ENCODE measurements at regions not wholly inside any gene's neighbourhood (a gene's known extent, or its start where the extent isn't known, plus 50 kb on each side); places are given as distances from the start of the nearest gene placed in this dataset.

GRCh38 chr5:155780260-155780659 lies 546.7 kb upstream of the SGCD start:
- Histone ChIP-seq H3K27ac (ENCODE audit: low read depth, low read length, severe bottlenecking) (no peak overlapping the region), H3K36me3 (ENCODE audit: control insufficient read depth, insufficient read depth, low read length) (no peaks in the 10 kb centered on the region), H3K9me3 (ENCODE audit: control insufficient read depth, low read length) (no peaks in the 10 kb centered on the region), H3K4me1 (ENCODE audit: control insufficient read depth, insufficient read depth, low read length, poor library complexity, severe bottlenecking) (no peaks in the 10 kb centered on the region), H3K4me3 (ENCODE audit: extremely low read depth, insufficient read depth, low read length, poor library complexity, severe bottlenecking) (no peak overlapping the region)
- 56% methylated on average over 1 of the region's 3 CpGs; no CpG with 5 or more reads in 1 of the 2 experiments for WGBS, 2 experiments (ENCODE audit: insufficient coverage in 2 of 2)

- Histone ChIP-seq H3K36me3 (ENCODE audit: control insufficient read depth, insufficient read depth, low read length) (no peaks in the 10 kb centered on the region), H3K9me3 (ENCODE audit: control insufficient read depth, low read length) (no peaks in the 10 kb centered on the region), H3K27ac (ENCODE audit: low read depth, low read length, severe bottlenecking) (no peak overlapping the region), H3K4me3 (ENCODE audit: extremely low read depth, insufficient read depth, low read length, poor library complexity, severe bottlenecking) (no peak overlapping the region), H3K4me1 (ENCODE audit: control insufficient read depth, insufficient read depth, low read length, poor library complexity, severe bottlenecking) (no peaks in the 10 kb centered on the region)
- WGBS, 2 experiments (ENCODE audit: insufficient coverage in 2 of 2) = 100% methylated on average over 1 of the region's 1 CpG; no CpG with 5 or more reads in 1 of the 2 experiments
Observed at GRCh38 chr5:155783246-155783645, 543.7 kb upstream of the SGCD start.

GRCh38 chr5:155783791-155784190 lies 543.2 kb upstream of the SGCD start:
- H3K4me1 ChIP-seq (ENCODE audit: control insufficient read depth, insufficient read depth, low read length, poor library complexity, severe bottlenecking) = no peaks in the 10 kb centered on the region
- H3K36me3 ChIP-seq (ENCODE audit: control insufficient read depth, insufficient read depth, low read length) = no peaks in the 10 kb centered on the region
- H3K9me3 ChIP-seq (ENCODE audit: control insufficient read depth, low read length) = no peaks in the 10 kb centered on the region
- no peak overlapping the region for H3K27ac ChIP-seq (ENCODE audit: low read depth, low read length, severe bottlenecking)
- WGBS, 2 experiments (ENCODE audit: insufficient coverage in 2 of 2) = 50 to 73% methylated on average over 1 to 2 of the region's 3 CpGs
- H3K4me3 ChIP-seq (ENCODE audit: extremely low read depth, insufficient read depth, low read length, poor library complexity, severe bottlenecking) = no peak overlapping the region

- H3K36me3 ChIP-seq (ENCODE audit: control insufficient read depth, insufficient read depth, low read length) = no peaks in the 10 kb centered on the region
- no peaks in the 10 kb centered on the region for H3K9me3 ChIP-seq (ENCODE audit: control insufficient read depth, low read length)
- no peak overlapping the region for H3K4me3 ChIP-seq (ENCODE audit: extremely low read depth, insufficient read depth, low read length, poor library complexity, severe bottlenecking)
- H3K4me1 ChIP-seq (ENCODE audit: control insufficient read depth, insufficient read depth, low read length, poor library complexity, severe bottlenecking) = no peaks in the 10 kb centered on the region
- no peak overlapping the region for H3K27ac ChIP-seq (ENCODE audit: low read depth, low read length, severe bottlenecking)
- 60 to 67% methylated on average over 1 of the region's 1 CpG for WGBS, 2 experiments (ENCODE audit: insufficient coverage in 2 of 2)
Observed at GRCh38 chr5:155786108-155786507, 540.9 kb upstream of the SGCD start.

GRCh38 chr5:155792873-155793272 lies 534.1 kb upstream of the SGCD start:
- H3K9me3 ChIP-seq (ENCODE audit: control insufficient read depth, low read length) = peaks cover 8% of the 10 kb centered on the region
- 67 to 83% methylated on average over 1 of the region's 1 CpG for WGBS, 2 experiments (ENCODE audit: insufficient coverage in 2 of 2)
- no peaks in the 10 kb centered on the region for H3K36me3 ChIP-seq (ENCODE audit: control insufficient read depth, insufficient read depth, low read length)
- H3K27ac ChIP-seq (ENCODE audit: low read depth, low read length, severe bottlenecking) = no peak overlapping the region
- no peak overlapping the region for H3K4me3 ChIP-seq (ENCODE audit: extremely low read depth, insufficient read depth, low read length, poor library complexity, severe bottlenecking)
- no peaks in the 10 kb centered on the region for H3K4me1 ChIP-seq (ENCODE audit: control insufficient read depth, insufficient read depth, low read length, poor library complexity, severe bottlenecking)

- Histone ChIP-seq H3K4me3 (ENCODE audit: extremely low read depth, insufficient read depth, low read length, poor library complexity, severe bottlenecking) (no peak overlapping the region), H3K4me1 (ENCODE audit: control insufficient read depth, insufficient read depth, low read length, poor library complexity, severe bottlenecking) (no peaks in the 10 kb centered on the region), H3K36me3 (ENCODE audit: control insufficient read depth, insufficient read depth, low read length) (no peaks in the 10 kb centered on the region), H3K9me3 (ENCODE audit: control insufficient read depth, low read length) (peaks cover 8% of the 10 kb centered on the region), H3K27ac (ENCODE audit: low read depth, low read length, severe bottlenecking) (no peak overlapping the region)
Observed at GRCh38 chr5:155794795-155795194, 532.2 kb upstream of the SGCD start.

GRCh38 chr5:155799308-155799707 lies 527.7 kb upstream of the SGCD start:
- no peak overlapping the region for H3K27ac ChIP-seq (ENCODE audit: low read depth, low read length, severe bottlenecking)
- H3K4me3 ChIP-seq (ENCODE audit: extremely low read depth, insufficient read depth, low read length, poor library complexity, severe bottlenecking) = no peak overlapping the region
- peaks cover 4% of the 10 kb centered on the region for H3K9me3 ChIP-seq (ENCODE audit: control insufficient read depth, low read length)
- H3K36me3 ChIP-seq (ENCODE audit: control insufficient read depth, insufficient read depth, low read length) = no peaks in the 10 kb centered on the region
- WGBS, 2 experiments (ENCODE audit: insufficient coverage in 2 of 2) = 89 to 90% methylated on average over 4 to 5 of the region's 6 CpGs
- H3K4me1 ChIP-seq (ENCODE audit: control insufficient read depth, insufficient read depth, low read length, poor library complexity, severe bottlenecking) = no peaks in the 10 kb centered on the region

- 93% methylated on average over 3 of the region's 3 CpGs; no CpG with 5 or more reads in 1 of the 2 experiments for WGBS, 2 experiments (ENCODE audit: insufficient coverage in 2 of 2)
- H3K4me3 ChIP-seq (ENCODE audit: extremely low read depth, insufficient read depth, low read length, poor library complexity, severe bottlenecking) = no peak overlapping the region
- no peaks in the 10 kb centered on the region for H3K9me3 ChIP-seq (ENCODE audit: control insufficient read depth, low read length)
- H3K4me1 ChIP-seq (ENCODE audit: control insufficient read depth, insufficient read depth, low read length, poor library complexity, severe bottlenecking) = no peaks in the 10 kb centered on the region
- H3K27ac ChIP-seq (ENCODE audit: low read depth, low read length, severe bottlenecking) = no peak overlapping the region
- H3K36me3 ChIP-seq (ENCODE audit: control insufficient read depth, insufficient read depth, low read length) = no peaks in the 10 kb centered on the region
Observed at GRCh38 chr5:155807884-155808576, 518.9 kb upstream of the SGCD start.

- H3K27ac ChIP-seq (ENCODE audit: low read depth, low read length, severe bottlenecking) = no peak overlapping the region
- 54% methylated on average over 1 of the region's 1 CpG; no CpG with 5 or more reads in 1 of the 2 experiments for WGBS, 2 experiments (ENCODE audit: insufficient coverage in 2 of 2)
- H3K4me1 ChIP-seq (ENCODE audit: control insufficient read depth, insufficient read depth, low read length, poor library complexity, severe bottlenecking) = no peaks in the 10 kb centered on the region
- no peaks in the 10 kb centered on the region for H3K9me3 ChIP-seq (ENCODE audit: control insufficient read depth, low read length)
- H3K36me3 ChIP-seq (ENCODE audit: control insufficient read depth, insufficient read depth, low read length) = no peaks in the 10 kb centered on the region
- H3K4me3 ChIP-seq (ENCODE audit: extremely low read depth, insufficient read depth, low read length, poor library complexity, severe bottlenecking) = no peak overlapping the region
Observed at GRCh38 chr5:155815248-155815647, 511.7 kb upstream of the SGCD start.

GRCh38 chr5:155822177-155822576 lies 504.8 kb upstream of the SGCD start:
- Histone ChIP-seq H3K4me1 (ENCODE audit: control insufficient read depth, insufficient read depth, low read length, poor library complexity, severe bottlenecking) (no peaks in the 10 kb centered on the region), H3K4me3 (ENCODE audit: extremely low read depth, insufficient read depth, low read length, poor library complexity, severe bottlenecking) (no peak overlapping the region), H3K9me3 (ENCODE audit: control insufficient read depth, low read length) (no peaks in the 10 kb centered on the region), H3K36me3 (ENCODE audit: control insufficient read depth, insufficient read depth, low read length) (no peaks in the 10 kb centered on the region), H3K27ac (ENCODE audit: low read depth, low read length, severe bottlenecking) (no peak overlapping the region)
- WGBS, 2 experiments (ENCODE audit: insufficient coverage in 2 of 2) = 53 to 57% methylated on average over 2 to 3 of the region's 3 CpGs

- Histone ChIP-seq H3K9me3 (ENCODE audit: control insufficient read depth, low read length) (no peaks in the 10 kb centered on the region), H3K4me1 (ENCODE audit: control insufficient read depth, insufficient read depth, low read length, poor library complexity, severe bottlenecking) (no peaks in the 10 kb centered on the region), H3K36me3 (ENCODE audit: control insufficient read depth, insufficient read depth, low read length) (no peaks in the 10 kb centered on the region), H3K27ac (ENCODE audit: low read depth, low read length, severe bottlenecking) (no peak overlapping the region), H3K4me3 (ENCODE audit: extremely low read depth, insufficient read depth, low read length, poor library complexity, severe bottlenecking) (no peak overlapping the region)
- WGBS, 2 experiments (ENCODE audit: insufficient coverage in 2 of 2) = 89 to 100% methylated on average over 1 of the region's 3 CpGs
Observed at GRCh38 chr5:155826611-155827507, 500.1 kb upstream of the SGCD start.
